IPS-NIHi11 (cell line): ENCODE measurements at regions not wholly inside any gene's neighbourhood (a gene's known extent, or its start where the extent isn't known, plus 50 kb on each side); places are given as distances from the start of the nearest gene placed in this dataset.

Experiments
- DNase-seq: peaks from one replicate; pipeline ENCODE4 v3.0.0; 2012; ENCODE audit warnings: mixed read lengths, low spot score

DNA sequence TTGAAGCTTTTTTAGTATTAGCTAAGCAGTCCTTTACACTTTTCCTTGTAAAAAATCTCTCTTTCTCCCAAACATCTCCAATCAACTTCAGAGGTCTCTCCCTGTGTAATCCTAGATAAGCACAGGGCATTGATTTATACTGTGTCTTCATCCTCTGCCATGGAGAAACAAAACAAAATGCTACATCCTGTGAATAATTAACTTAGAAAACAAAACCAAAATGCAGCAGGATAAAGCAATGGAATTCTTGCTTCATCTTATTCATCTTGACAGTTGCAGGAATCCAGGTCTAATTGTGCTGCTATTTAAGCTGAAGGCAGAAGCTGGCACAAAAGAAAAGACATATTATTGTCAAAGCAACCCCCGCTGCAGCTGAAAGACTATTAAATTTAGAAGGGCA is 641.5 kb upstream of the SORCS1 start:
- no peak for DNase-seq

DNA sequence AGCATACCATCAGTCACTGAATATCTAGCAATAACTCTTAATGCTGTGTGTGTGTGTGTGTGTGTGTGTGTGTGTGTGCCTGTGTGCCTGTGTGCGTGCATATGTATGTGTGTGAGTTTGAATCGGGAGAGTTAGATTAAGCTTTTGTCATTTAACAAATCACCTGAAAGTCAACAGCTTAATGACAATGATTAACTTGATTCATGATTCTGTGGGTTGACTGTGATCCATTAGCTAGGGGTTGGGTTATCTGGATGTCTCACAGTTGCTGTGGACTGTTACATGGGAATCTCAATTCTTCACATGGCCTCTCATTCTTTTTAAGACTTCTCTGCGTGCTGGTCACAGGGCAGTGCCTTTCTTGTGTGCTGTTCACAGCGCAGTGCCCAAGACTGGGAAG is 639.0 kb upstream of the SORCS1 start:
- no peak for DNase-seq

DNA sequence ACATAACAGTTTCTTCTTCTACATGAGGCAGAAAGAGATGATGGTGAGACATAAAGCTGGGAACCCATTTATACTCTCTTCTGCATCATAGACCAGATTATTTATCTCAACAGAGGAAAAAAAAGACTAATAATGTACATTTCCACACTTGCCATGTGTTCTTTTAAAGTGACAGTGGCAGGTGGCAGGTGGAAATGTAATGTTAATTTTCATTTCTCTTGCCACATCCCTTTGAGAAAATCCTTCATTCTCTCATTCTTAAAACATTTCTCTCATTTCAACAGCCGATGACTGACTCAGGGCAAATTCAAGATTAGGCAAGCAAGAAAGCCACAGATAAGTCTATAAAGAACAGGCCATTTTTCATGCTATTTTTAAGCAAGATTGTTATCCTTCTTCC is 635.6 kb upstream of the SORCS1 start:
- no peak for DNase-seq

DNA sequence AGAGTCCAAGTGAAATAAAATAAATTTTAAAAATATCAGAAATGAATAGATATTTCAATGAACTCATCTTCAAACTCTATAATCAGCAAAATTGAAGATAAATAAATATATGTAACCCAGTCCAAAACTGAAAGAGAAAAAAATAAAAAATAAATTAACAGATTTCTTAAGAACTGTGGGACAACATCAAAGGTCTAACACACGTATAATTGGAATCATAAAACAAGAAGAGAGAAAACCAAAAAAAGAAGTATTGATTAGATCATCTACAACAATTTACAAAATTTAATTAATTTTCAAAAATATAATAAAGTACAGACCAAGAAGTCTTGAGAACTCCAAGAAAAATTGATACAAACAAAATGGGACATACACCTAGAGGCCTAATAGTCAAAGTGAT is 625.8 kb upstream of the SORCS1 start:
- DNase-seq: no peak

DNA sequence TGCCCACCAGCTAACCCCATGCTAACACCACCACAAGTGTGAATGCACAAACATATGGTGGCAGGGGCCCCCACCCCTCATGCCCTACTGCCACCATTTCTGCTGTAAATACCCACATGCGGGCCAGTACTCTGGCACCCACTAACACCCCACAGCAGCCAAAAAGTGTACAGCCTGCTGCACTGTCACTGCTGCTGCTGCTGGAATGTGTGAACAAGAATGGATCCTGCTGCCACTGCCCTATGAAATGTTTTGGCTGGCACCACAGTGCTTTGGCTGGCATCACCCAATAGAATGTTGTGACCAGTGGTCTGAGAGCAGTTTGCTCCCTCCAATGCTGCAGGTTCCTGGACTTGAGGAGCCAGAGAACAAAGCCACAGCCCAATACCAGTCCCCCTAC is 606.6 kb upstream of the SORCS1 start:
- DNase-seq: no peak

DNA sequence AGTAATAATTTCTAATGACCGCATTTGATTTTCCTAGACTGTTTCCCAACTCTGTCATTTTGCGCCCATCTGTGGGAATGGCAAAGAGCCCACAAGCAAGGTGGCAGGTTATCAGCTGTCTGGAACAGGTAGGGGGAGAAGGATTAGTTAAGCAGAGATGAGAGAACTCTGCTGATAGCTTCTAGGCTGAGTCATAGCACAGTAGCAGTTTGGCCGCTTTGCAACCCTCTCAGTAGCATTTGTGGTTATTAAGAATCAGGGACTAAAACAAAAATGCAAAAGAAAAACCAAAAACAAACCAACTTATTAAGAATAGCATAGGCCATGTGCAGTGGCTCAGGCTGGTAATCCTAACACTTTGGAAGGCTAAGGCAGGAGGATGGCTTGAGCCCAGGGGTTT is 602.7 kb upstream of the SORCS1 start:
- DNase-seq: no peak

DNA sequence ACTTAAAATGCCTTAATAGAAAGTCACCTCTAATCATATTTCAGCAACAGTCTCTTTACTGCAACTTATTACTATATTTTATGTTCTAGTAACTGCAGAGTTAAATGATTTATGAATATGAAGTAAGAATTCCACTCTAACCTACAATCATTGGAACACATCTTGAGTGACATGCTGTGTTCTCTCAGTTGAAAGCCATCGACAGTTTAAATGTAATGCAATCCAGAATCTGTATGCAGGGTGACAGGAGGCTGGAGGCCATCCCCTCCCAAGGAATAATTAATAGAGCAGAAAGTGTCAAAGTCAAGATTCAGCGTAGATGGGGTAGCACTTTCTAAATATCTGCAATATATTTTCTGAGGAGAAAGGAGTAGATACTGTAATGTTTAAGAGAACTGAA is 590.3 kb upstream of the SORCS1 start:
- no peak for DNase-seq

DNA sequence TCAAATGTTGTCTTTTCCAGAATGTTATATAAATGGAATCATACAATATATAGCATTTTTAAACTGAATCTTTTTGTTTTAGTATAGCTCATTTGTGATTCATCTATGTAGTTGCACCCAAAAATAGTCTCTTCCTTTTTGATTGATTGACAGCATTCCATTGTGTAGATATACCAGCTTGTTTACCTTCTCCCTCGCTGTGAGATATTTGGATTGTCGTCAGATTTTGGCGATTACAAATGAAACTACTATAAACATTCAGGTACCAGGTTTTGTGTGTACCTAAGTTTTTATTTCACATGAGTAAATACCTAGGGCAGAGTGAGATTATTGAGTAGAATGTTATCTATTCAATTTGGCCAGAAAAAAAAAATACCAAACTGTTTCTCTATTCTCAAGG is 584.7 kb upstream of the SORCS1 start:
- DNase-seq: no peak

DNA sequence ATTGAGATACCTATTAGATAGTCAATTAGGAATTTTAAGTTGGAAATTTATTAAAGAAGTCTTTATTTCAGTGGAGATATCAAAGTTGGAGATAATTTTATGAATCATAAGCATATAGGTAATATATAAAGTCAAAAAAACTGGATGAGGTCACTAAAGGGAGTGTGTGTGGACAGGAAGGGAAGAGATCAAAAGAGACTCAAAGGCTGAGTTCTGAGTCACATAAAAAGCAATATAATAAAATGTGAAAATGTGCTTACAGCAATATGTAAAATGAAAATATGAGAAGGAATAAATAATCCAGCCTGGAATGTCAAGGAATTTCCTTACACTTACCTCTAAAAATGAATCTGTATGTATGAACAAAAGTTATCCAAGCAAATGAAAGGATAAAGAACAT is 583.3 kb upstream of the SORCS1 start:
- DNase-seq: no peak

DNA sequence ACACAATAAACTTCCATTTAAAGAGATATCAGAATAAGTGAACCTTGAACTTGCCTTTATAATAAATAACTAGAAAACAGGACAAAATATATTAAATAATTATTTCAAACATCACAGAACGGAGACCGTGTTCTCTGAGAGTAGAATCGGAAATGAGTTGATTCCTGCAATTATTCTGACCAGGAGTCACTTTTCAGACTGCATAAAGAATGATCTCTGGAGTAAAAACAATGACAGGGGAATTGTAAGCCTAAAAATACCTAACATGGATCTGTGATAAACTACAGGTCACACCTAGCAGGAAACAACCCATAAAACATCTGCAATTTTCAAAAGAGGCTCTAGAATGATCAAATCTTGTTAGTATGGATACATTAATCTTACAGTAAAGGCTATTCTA is 577.5 kb upstream of the SORCS1 start:
- no peak for DNase-seq

DNA sequence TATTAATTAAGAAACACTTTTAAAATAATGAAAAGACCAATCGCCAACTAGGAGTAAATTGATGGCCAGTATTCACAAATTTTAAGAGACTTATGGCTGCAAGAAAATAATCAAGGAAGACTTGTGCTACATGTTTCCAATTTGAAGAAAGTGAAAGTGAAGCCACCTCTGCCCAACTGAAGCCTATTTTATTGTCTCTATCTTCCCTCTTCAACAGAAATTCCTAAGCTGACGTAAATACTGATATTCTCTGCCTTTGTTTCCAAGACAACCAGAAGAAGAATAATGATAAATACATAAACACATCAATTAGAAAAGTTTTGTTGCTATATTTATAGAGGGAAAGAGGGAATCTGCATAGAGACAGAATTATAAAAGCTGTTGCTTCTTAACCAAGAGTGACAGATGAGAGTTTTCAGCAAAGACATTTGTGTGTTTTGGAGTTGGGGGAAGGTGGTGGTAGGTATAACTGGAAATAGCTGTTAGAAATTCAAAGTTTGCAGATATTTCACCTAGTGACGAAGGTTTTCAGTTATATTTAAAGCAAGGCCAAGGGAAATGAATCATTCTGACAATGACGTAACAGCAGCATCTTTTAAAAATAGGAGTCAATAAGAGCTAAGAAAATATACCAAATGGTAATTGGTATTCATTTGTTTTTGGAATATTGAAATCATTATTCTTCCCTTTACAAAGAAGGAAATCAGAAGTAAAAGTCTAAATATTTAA is 576.6 kb upstream of the SORCS1 start:
- no peak for DNase-seq

DNA sequence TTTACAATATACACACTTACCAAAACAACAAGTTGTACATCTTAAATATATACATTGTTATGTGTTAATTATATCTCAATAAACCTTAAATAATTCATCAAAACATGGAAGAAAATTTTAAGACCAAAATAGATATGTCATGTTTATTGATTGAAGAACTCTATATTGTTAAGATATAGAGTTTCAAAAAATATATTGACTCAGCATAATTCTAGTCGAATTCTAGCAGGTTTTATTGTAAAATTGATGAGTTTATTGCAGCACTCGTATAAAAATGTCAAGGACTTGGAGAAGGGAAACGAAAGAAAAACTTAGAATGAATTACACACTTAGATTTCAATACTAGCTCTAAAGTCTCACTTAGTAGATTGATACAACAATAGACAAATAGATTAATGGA is 575.4 kb upstream of the SORCS1 start:
- no peak for DNase-seq

DNA sequence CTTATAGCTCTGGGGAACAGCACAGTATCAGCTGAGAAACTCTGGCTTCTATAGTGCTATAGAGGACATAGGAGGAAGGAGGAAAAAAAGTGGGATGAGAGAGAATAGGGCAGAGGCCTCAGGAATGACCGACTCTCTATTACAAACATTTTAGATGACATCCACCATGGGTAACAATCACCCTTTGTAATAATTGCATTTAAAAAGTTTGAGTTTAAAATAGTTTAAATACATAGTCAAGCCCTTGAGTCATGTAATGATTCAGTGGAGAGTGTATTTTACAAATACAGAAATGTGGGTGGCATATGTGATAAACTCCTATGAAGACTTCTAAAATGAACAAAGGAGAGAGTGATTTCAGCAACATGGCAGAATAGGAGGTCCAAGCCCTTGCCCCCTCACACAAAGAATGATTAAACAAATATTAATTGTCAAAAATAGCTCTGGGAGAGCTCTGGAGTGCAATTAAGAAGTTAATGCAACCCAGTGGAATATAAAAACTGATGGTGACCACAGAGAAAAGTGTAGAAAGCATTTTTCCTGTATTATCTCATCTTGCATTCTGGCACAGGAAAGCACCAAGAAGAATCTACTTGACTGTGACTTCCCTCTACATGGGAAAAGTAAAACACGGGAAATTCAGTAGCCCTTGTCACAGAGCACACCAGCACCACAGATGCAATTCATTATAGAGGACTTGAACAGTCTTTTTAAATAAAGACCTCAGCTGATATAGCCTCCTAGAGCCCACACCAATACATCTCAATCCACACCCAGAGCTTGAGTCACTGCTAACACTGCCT is 569.0 kb upstream of the SORCS1 start:
- no peak for DNase-seq

DNA sequence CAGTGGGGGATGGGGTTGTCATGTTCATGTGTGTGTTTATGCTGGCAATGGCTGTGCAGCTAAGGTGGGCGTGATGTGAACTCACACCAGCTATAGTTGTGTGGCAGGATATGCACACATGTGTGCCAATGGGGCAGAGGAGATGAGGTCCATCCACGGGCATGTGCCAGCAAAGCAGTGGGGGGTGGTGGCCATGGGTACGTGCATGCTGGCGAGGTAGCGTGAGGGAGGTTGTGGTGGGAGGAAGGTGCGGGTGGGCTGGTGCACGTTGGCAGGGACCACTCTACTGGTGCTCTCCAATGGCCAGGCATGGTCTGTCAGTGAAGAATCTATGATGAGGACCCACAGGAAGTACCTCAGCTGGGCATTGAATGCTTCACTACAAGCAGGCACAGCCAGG is 567.5 kb upstream of the SORCS1 start:
- no peak for DNase-seq

DNA sequence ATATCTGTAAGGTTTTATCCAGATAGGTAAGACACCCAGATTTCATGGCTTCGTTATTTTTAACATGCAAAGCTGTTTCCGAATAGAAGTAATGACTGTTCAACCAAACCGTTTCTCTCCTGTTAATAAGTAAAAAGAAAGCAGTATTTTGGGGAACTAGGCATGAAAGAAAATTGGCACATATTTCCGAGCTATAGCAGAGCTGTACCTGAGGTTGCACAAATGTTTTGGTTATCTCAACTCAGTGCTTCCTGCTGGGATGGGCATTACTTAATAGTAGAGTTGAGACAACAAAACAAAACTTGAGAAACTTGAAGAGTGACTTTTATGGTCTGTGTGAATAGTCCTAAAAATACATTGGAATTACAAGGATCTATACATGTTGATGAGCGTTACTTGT is 564.3 kb upstream of the SORCS1 start:
- no peak for DNase-seq

DNA sequence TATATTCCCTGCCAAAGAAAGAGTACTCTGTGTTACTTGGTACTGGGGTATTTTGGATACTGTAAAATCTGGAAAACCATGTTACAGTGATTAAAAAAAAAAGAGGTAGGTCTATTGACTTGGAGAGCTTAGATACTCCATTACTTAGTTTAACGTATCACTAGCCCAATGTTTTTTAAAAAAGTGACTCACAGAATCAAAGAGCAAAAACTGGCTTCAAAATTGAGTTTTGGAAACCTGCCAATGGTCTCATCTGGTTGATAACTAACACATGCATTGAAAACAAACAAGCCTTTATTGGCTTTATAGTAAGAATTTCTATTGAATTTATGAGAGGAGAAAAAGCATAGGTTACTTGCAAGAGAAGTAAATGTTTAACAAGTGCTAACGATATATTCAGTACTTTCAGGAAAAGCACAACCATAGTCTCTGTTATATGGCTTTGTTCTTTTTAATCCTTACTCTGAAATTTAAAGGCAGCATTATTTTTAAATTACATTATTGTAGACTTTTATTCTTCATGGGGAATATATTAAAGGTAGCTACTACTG is 563.3 kb upstream of the SORCS1 start:
- DNase-seq: no peak

DNA sequence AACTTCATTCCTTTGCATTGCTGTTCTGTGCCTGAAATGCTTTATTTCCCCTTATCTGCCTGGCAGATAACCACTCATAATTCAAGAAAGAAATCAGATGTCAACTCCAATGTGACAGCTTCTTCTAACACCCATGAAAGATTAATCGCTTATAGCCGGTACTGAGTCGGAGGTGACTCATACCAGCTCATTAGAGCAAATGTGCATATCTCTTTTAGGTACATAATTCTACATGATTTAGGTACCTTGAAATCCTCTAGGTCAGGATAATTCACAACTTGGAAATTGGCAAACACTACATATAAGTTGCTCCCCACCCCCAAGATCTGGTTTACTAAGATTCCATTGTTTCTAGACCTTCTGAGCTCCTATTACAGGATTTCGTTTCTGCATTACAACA is 554.4 kb upstream of the SORCS1 start:
- no peak for DNase-seq

DNA sequence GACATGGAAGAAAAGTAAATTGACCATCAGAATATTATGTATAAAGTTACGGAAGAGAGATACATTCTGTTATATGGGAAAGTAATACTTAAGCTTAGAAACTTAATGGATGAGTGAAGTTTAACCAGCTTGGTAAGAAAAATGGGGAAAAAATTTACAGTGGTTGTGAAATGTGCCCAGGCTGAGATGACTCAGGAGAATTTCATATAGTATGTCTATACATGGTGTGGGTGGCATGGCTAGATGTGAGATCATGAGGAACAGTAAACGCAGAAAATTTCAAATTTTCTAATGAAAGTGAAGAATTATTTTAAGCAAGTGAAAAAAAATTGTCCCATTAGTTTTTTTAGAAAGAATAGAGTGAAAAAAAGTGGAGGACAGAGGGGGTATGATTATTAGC is 552.5 kb upstream of the SORCS1 start:
- no peak for DNase-seq

DNA sequence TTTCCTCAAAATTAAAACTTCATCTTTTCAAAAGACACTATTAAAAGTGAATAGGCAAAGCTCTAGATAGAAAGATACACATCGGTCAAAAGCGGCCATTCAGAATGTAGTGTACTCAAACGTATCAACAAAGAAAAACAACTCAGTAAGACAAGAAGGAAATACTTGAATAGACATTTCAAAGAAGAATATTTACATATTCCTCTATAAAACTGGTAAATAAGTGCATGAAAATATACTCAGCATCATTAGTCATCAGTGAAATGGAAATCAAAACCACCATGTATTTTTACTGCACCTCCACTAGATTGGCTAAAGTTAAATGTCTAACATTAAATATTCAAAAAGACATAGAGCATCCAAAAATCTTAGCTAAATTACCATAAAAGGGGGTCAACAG is 551.1 kb upstream of the SORCS1 start:
- DNase-seq: no peak

DNA sequence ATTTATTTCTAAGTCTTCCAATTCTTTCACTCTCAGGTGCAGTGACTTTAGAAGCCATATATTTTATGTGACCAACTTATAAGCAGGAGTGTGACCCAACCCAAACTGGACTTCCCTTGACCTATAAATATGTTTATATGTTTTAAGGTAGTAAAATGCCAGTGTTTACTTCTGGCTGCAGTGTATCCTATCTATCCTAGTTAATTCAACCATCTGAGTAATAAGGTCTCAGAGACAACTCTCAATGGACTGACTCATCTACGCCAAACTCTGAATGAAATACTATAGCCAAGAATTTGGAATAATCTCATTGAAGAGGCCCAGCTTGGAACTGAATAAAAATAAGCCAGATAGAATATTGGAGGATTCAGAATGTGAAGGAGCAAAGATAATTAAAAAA is 544.5 kb upstream of the SORCS1 start:
- DNase-seq: no peak

DNA sequence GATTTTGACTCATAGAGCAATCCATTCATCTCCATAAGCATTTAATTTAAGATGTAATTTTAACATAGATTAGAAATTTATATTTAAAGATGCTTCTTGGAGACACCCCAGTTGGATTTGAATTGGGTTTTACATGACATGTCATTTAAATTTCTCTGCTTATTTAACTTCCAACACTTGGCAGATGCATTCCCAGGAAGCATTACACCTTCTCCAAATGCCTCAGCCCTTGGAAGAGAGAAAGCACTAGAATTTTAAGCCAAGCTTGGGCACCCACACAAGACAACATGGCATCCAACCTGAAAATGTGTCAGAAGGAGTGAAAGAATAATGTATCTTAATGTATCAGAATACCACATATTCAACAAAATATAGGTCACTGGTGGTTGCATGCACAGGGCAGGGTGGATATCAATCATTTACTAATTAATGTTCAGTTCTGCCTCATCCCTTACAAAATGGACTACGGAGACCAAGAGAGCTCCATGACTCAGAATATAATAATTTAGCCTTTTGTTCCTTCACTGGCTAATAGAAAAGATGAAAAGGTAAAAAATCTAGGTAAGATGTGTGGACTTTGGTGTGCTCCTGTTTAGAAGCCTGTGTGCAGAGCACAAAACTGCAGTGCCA is 541.7 kb upstream of the SORCS1 start:
- DNase-seq: no peak

DNA sequence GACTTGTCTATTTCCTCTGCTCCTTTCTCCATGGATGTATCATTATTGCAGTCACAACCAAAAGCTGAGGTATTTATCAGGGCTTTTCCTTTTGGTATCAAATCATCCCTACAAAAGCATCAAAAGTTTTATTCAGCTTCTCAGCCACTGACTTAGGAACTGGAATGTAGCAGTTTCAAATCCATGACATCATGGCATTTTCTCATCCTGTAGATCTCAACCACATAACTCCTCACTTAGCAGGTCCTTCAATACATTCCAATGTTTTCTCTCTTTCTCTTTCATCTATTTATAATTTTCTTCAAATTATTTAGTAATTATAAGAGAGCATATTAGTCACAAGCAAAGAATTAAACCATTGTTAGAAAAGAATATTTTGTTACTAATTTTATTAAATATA is 537.4 kb upstream of the SORCS1 start:
- no peak for DNase-seq

DNA sequence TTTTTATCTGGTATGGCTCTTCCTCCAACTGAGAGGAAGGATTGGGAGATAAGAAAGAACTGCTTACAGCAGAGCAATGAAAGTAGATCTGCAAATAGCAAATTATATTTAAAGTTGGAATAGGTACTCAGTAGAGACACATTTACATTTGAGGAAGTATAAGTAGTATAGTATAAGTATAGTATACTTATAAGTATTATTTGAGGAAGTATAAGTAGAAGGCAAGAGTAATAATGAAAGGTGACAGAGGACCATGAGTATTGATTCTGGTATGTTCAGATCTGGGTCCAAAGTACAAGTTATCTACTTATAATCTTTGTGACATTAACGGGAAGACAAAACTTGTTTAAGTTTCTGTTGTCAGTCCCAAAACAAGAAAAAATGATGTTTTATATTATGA is 527.6 kb upstream of the SORCS1 start:
- DNase-seq: no peak
